ENCODE measurements at regions not wholly inside any gene's neighbourhood (a gene's known extent, or its start where the extent isn't known, plus 50 kb on each side); places are given as distances from the start of the nearest gene placed in this dataset.

DNA sequence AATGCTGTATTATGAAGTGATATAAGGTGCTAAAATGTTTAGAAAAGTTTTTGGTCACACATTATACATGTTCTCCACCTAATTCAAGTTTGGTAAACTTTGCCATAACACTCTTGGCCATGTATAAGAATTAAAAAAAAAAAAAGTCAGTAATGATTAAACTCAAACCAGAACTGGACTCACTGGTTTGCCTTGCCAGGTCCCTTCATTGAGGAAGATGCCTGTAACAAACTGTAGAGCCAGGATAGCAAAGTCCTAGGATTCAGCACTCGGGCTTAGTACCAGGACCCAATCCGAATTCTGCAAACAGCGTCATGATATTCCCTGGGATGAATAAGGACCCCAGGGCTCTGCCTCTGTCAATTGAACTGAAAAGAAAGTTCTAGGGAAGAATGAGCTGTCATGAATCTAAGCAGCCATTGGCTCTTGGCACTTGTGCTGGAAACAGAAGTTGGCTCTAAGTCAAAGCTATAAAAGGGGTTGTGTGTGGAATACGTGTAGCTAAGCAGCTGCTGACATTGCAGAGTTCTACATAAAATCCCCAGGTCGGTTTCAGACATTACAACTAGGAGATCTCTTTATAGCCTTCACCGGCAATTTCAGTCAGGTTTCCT is 216.9 kb downstream of the C7orf25 start:
- WGBS, result 91% methylated on average over 6 of the region's 6 CpGs
- H3K36me3 ChIP-seq (ENCODE audit: insufficient read depth, low read length), result no peaks in the 10 kb centered on the region

DNA sequence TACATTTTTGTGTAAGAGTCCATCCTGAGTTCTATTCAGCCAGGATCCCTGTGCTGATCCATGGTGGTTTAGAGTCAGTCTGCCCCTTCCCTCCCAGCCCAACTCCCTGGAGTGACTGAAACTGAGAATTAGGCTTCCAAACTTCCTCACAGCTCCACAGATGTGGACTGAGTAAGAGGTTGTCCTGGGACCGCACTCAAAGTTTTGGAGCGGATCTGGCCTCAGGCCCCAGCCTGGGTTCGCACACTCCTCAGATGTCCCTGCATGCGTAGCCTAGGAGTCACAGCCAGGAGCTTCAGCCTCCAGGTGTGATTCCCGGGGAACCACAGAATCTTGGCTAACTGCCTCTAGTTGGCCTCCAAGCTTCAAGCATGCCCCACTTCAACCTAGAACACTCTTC is 218.1 kb downstream of the C7orf25 start:
- Histone ChIP-seq H3K27me3 (ENCODE audit: insufficient read depth, low read length) (no peaks in the 10 kb centered on the region; the same call in 1 of the 2 replicates), H3K27ac (ENCODE audit: low read depth, low read length) (no peak overlapping the region)

More for the DNA sequence above, 216.9 kb downstream of the C7orf25 start:
- Histone ChIP-seq H3K4me3 (ENCODE audit: low read length) (no peak overlapping the region), H3K9me3 (ENCODE audit: insufficient read depth, low read depth, low read length) (no peaks in the 10 kb centered on the region), H3K9ac (ENCODE audit: low read depth, low read length) (no peak overlapping the region), H3K4me1 (ENCODE audit: insufficient read depth, low read length) (peaks cover 9% of the 10 kb centered on the region; the same call in 1 of the 2 replicates), H3K27ac (ENCODE audit: low read depth, low read length) (no peak overlapping the region), H3K27me3 (ENCODE audit: insufficient read depth, low read length) (no peaks in the 10 kb centered on the region)

DNA sequence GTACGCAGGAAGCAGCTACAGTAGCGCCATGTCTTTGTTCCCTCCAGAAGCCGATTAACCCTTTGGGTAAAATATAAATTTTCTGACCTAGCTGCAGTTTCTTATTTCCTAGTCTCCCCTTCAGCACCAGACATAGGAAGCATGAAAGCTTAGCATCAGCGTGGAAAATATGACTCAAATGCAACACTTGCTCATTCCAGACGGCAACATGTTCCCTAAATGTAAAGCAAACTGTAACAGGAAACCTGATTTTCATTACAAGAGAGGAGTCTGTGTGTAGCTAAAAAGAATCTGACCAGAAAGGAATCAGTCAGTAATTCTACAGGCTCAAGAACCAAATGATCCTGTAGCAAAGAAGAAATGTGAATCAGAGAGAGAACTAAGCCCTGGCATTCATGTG is 219.2 kb downstream of the C7orf25 start:
- peaks cover 10% of the 10 kb centered on the region; the same call in 1 of the 2 replicates for H3K4me1 ChIP-seq (ENCODE audit: insufficient read depth, low read length)
- no peak overlapping the region for H3K9ac ChIP-seq (ENCODE audit: low read depth, low read length)
- H3K27ac ChIP-seq (ENCODE audit: low read depth, low read length), result no peak overlapping the region
- 95% methylated on average over 5 of the region's 5 CpGs for WGBS
- no peak overlapping the region for H3K4me3 ChIP-seq (ENCODE audit: low read length)
- no peaks in the 10 kb centered on the region for H3K9me3 ChIP-seq (ENCODE audit: insufficient read depth, low read depth, low read length)
- H3K27me3 ChIP-seq (ENCODE audit: insufficient read depth, low read length), result peaks cover 5% of the 10 kb centered on the region
- no peaks in the 10 kb centered on the region for H3K36me3 ChIP-seq (ENCODE audit: insufficient read depth, low read length)

More for the DNA sequence above, 218.1 kb downstream of the C7orf25 start:
- no peaks in the 10 kb centered on the region for H3K9me3 ChIP-seq (ENCODE audit: insufficient read depth, low read depth, low read length)
- H3K4me3 ChIP-seq (ENCODE audit: low read length), result no peak overlapping the region
- H3K36me3 ChIP-seq (ENCODE audit: insufficient read depth, low read length), result no peaks in the 10 kb centered on the region
- peaks cover 9% of the 10 kb centered on the region; the same call in 1 of the 2 replicates for H3K4me1 ChIP-seq (ENCODE audit: insufficient read depth, low read length)
- no peak overlapping the region for H3K9ac ChIP-seq (ENCODE audit: low read depth, low read length)
- 95% methylated on average over 5 of the region's 5 CpGs for WGBS

DNA sequence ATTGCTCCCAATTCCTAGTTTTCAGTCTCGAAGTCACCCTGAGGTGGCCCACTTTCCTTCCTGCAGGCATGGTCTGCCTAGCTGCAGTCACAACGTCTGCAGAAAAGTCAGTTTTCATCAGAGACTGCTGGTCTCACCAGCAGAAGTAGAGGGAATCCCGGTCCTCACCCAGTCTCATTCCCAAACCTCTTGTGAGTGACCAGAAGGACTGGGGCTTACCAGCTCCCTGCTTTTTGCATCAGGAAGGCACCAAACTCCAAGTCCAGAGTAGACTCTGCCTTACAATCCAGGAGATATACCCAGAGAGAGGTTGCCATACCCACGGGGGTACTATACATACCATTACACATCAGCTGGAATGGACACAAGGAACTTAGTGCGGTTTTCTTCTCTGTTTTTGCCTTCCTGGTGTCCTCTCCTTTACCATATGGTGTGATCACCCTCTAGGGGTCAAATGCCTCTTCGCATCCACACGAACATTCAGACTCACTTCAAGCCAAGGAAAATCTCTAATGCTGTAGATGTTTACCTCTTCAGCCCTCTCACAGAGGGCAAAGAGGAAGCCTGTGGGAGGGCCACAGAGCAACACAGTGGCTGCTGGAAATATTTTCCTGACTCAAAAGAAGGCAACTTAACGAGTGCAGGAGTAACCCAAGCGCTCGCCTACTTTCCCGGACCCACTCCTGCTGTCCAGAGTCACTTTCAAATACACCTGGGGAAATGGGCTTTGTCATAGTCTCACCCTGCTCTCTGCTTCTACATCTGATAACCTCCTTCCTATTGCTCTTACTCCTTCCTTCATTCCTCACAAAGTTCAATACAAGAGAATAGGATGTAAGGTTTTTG is 220.9 kb downstream of the C7orf25 start:
- Histone ChIP-seq H3K9ac (ENCODE audit: low read depth, low read length) (no peak overlapping the region), H3K9me3 (ENCODE audit: insufficient read depth, low read depth, low read length) (no peaks in the 10 kb centered on the region), H3K27me3 (ENCODE audit: insufficient read depth, low read length) (peaks cover 13% of the 10 kb centered on the region), H3K36me3 (ENCODE audit: insufficient read depth, low read length) (no peaks in the 10 kb centered on the region), H3K4me1 (ENCODE audit: insufficient read depth, low read length) (peaks cover 25% of the 10 kb centered on the region), H3K4me3 (ENCODE audit: low read length) (no peak overlapping the region), H3K27ac (ENCODE audit: low read depth, low read length) (no peak overlapping the region)
- 58% methylated on average over 11 of the region's 11 CpGs for whole genome bisulfite sequencing

DNA sequence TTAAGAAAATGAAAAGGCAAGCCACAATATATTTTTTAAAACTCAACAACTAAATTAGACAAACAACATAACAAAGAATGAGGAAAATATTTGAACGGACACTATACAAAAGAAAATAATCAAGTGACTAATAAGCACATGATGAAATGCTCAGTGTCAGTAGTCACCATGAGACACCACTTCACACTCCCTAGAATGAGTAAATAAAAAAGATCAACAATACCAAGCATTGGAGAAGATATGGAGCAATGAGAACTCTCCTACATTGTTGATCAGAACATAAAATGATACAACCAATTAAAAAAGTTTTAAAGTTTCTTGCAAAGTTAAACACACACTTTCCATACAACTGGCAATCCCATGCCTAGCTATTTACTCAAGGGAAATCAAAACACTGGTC is 222.2 kb downstream of the C7orf25 start:
- Histone ChIP-seq H3K36me3 (ENCODE audit: insufficient read depth, low read length) (no peaks in the 10 kb centered on the region), H3K27me3 (ENCODE audit: insufficient read depth, low read length) (peaks cover 20% of the 10 kb centered on the region), H3K9me3 (ENCODE audit: insufficient read depth, low read depth, low read length) (no peaks in the 10 kb centered on the region), H3K27ac (ENCODE audit: low read depth, low read length) (no peak overlapping the region), H3K9ac (ENCODE audit: low read depth, low read length) (no peak overlapping the region), H3K4me1 (ENCODE audit: insufficient read depth, low read length) (peaks cover 39% of the 10 kb centered on the region), H3K4me3 (ENCODE audit: low read length) (no peak overlapping the region)
- no CpG with 5 or more reads among the region's 1 CpG for WGBS

DNA sequence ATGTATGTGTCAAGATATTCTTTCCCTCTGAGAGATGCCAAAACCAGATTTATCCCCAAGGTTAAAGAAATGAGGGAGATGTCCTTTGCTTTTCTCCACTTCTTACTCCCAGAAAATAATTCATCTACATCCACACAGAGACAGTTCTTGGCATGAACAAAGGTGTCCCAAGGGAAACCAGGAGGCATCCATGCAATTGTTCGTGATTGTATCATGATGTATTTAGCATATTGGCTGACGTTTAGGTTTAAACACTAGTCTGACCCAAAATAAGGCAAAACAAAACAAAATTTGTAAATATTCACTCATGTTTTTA is 223.9 kb downstream of the C7orf25 start:
- Histone ChIP-seq H3K9ac (ENCODE audit: low read depth, low read length) (no peak overlapping the region), H3K27me3 (ENCODE audit: insufficient read depth, low read length) (peaks cover 29% of the 10 kb centered on the region), H3K27ac (ENCODE audit: low read depth, low read length) (no peak overlapping the region), H3K4me1 (ENCODE audit: insufficient read depth, low read length) (peaks cover 43% of the 10 kb centered on the region), H3K36me3 (ENCODE audit: insufficient read depth, low read length) (no peaks in the 10 kb centered on the region), H3K9me3 (ENCODE audit: insufficient read depth, low read depth, low read length) (no peaks in the 10 kb centered on the region), H3K4me3 (ENCODE audit: low read length) (no peak overlapping the region)
- 100% methylated on average over 2 of the region's 2 CpGs for WGBS

DNA sequence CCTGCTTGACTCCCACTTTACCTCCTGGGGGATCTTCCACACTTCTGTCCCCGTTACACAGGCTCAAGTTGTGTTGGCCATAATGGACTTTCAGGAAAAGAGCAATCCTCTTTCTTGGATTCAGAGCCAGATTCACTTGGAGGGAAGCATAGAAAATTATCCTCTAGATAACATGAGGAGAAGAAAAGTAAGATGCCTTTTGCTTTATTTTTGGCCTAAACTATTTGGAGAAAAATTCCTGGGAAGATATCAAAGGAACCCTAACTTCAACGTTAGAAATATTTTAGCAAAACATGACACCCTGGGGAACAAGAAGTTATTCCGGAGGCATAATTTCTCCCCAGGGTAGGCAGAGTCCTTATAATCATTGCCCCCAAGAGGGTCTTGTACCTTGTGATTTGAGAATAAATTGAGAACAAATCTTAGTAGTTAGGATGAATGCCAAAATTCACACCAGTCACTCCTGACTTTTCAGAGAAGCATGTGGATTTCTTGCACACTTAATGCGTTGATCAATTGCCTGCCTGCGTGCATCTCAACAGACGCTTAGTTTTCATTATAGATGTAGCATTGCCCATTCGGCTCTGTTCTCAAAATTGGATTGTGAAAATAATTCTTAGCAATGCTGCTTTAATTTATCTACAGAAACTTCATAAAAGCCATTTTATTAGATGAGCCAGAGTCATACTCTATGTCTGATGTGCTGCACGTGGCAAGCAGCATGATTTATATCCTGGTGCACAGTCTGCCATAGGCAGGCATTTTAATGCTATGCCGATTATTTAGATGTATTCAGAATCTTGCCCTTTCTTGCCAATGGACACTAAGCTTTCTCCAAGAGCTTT is 224.4 kb downstream of the C7orf25 start:
- Histone ChIP-seq H3K4me1 (ENCODE audit: insufficient read depth, low read length) (peaks cover 42% of the 10 kb centered on the region), H3K9ac (ENCODE audit: low read depth, low read length) (no peak overlapping the region), H3K27ac (ENCODE audit: low read depth, low read length) (peak overlapping the region; percentile 7; the same call in 1 of the 2 replicates), H3K36me3 (ENCODE audit: insufficient read depth, low read length) (no peaks in the 10 kb centered on the region), H3K27me3 (ENCODE audit: insufficient read depth, low read length) (peaks cover 29% of the 10 kb centered on the region), H3K9me3 (ENCODE audit: insufficient read depth, low read depth, low read length) (no peaks in the 10 kb centered on the region), H3K4me3 (ENCODE audit: low read length) (0 out of 2 replicates have a peak overlapping the region, but pooled peaks have one; percentile 0)
- WGBS, result 81% methylated on average over 9 of the region's 9 CpGs

DNA sequence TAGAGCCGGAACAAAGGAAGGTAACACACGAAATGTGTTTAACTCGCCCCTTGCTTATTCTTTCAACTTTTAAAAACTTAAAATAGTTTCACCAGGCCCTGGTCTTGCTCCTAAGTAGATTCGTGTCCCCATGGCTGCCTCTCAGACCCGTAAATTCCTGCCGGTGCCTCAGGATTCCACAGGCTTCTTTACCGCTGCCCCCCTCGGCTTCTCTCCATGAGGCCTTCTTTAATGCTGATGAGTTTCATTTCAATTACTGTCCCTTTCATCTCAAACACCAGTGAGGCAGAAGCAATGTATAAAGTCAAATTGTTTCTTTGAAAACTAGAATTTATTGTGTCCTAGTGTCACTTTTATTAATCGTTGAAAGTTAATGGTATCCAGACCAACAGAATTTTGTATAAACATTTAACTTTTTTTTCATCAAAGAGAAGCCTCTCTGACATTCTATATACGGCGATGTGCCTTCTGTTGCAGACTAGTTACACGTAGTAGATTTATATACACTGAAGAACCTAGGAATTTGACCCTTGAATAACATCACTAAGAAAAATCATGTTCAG is 225.2 kb downstream of the C7orf25 start:
- peak overlapping the region; percentile 8; the same call in 1 of the 2 replicates for H3K9ac ChIP-seq (ENCODE audit: low read depth, low read length)
- 16% methylated on average over 11 of the region's 12 CpGs for WGBS
- no peaks in the 10 kb centered on the region for H3K9me3 ChIP-seq (ENCODE audit: insufficient read depth, low read depth, low read length)
- peak overlapping the region; percentile 22 for H3K4me3 ChIP-seq (ENCODE audit: low read length)
- H3K27me3 ChIP-seq (ENCODE audit: insufficient read depth, low read length), result peaks cover 29% of the 10 kb centered on the region
- no peaks in the 10 kb centered on the region for H3K36me3 ChIP-seq (ENCODE audit: insufficient read depth, low read length)
- peak overlapping the region; percentile 74; the same call in 1 of the 2 replicates for H3K27ac ChIP-seq (ENCODE audit: low read depth, low read length)
- peaks cover 42% of the 10 kb centered on the region for H3K4me1 ChIP-seq (ENCODE audit: insufficient read depth, low read length)

DNA sequence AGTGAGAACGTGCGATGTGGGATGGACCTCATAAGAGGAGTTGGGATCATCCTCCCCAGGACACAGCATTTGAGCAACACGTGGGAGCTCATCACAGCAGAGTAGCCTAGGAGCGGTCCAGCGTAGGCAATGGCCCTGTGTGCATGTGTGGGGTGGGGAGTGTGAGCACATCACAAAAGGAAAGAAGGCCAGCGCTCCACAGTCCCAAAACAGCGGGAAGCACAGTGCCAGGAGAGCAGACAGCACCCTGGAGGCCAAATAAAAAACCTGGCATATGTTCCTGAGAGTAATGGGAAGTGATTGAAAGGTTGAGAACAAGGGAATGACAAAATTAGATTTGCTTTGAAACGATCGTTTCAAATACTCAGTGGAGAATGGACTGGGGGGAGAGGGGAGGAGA is 226.0 kb downstream of the C7orf25 start:
- peaks cover 41% of the 10 kb centered on the region for H3K4me1 ChIP-seq (ENCODE audit: insufficient read depth, low read length)
- H3K27me3 ChIP-seq (ENCODE audit: insufficient read depth, low read length), result peaks cover 29% of the 10 kb centered on the region
- peak overlapping the region; percentile 74; the same call in 1 of the 2 replicates for H3K27ac ChIP-seq (ENCODE audit: low read depth, low read length)
- no peaks in the 10 kb centered on the region for H3K36me3 ChIP-seq (ENCODE audit: insufficient read depth, low read length)
- 42% methylated on average over 9 of the region's 9 CpGs for WGBS
- H3K9me3 ChIP-seq (ENCODE audit: insufficient read depth, low read depth, low read length), result peaks cover 4% of the 10 kb centered on the region; the same call in 1 of the 2 replicates
- H3K9ac ChIP-seq (ENCODE audit: low read depth, low read length), result peak overlapping the region; percentile 8; the same call in 1 of the 2 replicates
- H3K4me3 ChIP-seq (ENCODE audit: low read length), result no peak overlapping the region

DNA sequence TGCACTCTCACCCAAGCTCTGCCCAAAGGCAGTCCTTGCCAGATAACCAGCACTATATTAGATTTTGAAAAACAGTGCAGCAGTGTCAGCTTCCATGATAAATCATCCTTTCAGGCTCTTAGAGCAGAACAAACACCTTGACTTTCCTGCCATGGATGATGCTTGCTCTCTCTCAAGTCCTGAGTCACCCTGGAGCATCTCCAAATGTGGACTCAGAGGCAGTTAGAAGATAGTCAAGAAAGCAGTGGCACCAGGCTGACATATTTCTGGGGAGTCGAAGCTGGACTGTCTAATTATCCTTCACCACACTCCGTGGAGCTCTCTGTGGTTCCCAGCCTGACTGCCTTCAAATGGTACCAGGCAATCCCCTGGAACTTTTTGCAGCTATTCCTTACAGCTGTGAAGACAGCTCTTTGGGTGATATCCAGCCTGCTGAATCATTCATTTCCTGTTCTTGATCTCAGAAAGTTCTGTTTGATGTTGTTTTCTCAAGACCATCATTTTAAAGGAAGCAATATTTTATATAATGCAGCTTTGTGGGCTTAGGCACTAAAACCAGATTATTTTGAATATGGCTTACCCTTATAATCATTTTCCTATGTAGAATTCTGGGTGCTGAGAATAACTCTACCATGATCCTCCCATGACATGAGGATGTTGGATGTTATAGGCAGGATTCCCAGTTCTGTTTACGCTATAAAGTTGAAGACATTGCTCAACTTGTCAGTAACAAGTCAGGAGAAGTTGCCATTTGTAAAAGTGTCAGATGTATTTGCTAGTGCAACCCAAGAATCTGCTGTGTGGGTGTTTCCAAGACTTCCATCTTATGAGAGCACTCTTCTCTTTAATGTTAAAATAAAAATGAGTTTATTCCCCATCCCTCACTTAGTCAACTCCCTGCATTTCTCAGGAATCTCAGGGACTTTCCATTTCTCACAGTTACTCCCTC is 233.8 kb downstream of the C7orf25 start:
- H3K27ac ChIP-seq (ENCODE audit: low read depth, low read length), result no peak overlapping the region
- H3K9ac ChIP-seq (ENCODE audit: low read depth, low read length), result no peak overlapping the region
- peaks cover 7% of the 10 kb centered on the region; the same call in 1 of the 2 replicates for H3K9me3 ChIP-seq (ENCODE audit: insufficient read depth, low read depth, low read length)
- H3K4me1 ChIP-seq (ENCODE audit: insufficient read depth, low read length), result peaks cover 3% of the 10 kb centered on the region; the same call in 1 of the 2 replicates
- no peaks in the 10 kb centered on the region for H3K27me3 ChIP-seq (ENCODE audit: insufficient read depth, low read length)
- H3K36me3 ChIP-seq (ENCODE audit: insufficient read depth, low read length), result no peaks in the 10 kb centered on the region
- no peak overlapping the region for H3K4me3 ChIP-seq (ENCODE audit: low read length)
- 93% methylated on average over 3 of the region's 3 CpGs for WGBS

Data from HUES64 (cell line).